DOHH2 (cell line): ENCODE measurements at regions not wholly inside any gene's neighbourhood (a gene's known extent, or its start where the extent isn't known, plus 50 kb on each side); places are given as distances from the start of the nearest gene placed in this dataset.

Source experiments
- H3F3A ChIP-seq: fragments of 200-600 bp; sonication (generic), shearing (Covaris generic); 2 replicates; pipeline ENCODE4 v1.6.0; 2016; ENCODE audit warnings: antibody characterized with exemption, mild to moderate bottlenecking; ENCODE audit not compliant: control insufficient read depth, insufficient read depth
- H3K27ac ChIP-seq: fragments of 200-600 bp; sonication (generic); 2 replicates; pipeline ENCODE4 v1.5.1; 2014; ENCODE audit warnings: low read depth, mild to moderate bottlenecking, low read length, moderate library complexity
- H3K27me3 ChIP-seq: fragments of 200-600 bp; sonication (generic); 2 replicates; pipeline ENCODE4 v1.6.1; 2014; ENCODE audit warnings: mild to moderate bottlenecking, low read length, mixed read lengths; ENCODE audit not compliant: control insufficient read depth
- H3K36me3 ChIP-seq: fragments of 200-600 bp; sonication (generic); 2 replicates; pipeline ENCODE4 v1.6.1; 2014; ENCODE audit warnings: mild to moderate bottlenecking, low read length, moderate library complexity, mixed read lengths; ENCODE audit not compliant: control insufficient read depth
- H3K4me1 ChIP-seq: fragments of 200-600 bp; sonication (generic); 2 replicates; pipeline ENCODE4 v1.6.1; 2014; ENCODE audit warnings: mild to moderate bottlenecking, low read length, mixed read lengths; ENCODE audit not compliant: control insufficient read depth
- H3K4me2 ChIP-seq: fragments of 200-600 bp; sonication (generic); 2 replicates; pipeline ENCODE4 v1.6.0; 2014; ENCODE audit warnings: mild to moderate bottlenecking, low read length, moderate library complexity
- H3K4me3 ChIP-seq: fragments of 200-600 bp; sonication (generic); 2 replicates; pipeline ENCODE4 v1.5.1; 2014; ENCODE audit warnings: mild to moderate bottlenecking, low read length, mixed read lengths
- H3K79me2 ChIP-seq: fragments of 200-600 bp; sonication (generic); 2 replicates; pipeline ENCODE4 v1.6.1; 2014; ENCODE audit warnings: mild to moderate bottlenecking, low read length, mixed read lengths; ENCODE audit not compliant: control insufficient read depth
- H3K9me2 ChIP-seq: fragments of 200-600 bp; sonication (generic); replicated peaks from 2 replicates; pipeline ENCODE4 v1.6.1; 2014; ENCODE audit warnings: mild to moderate bottlenecking, low read length, mixed read lengths; ENCODE audit not compliant: control insufficient read depth
- H3K9me3 ChIP-seq: fragments of 200-600 bp; sonication (generic); 2 replicates; pipeline ENCODE4 v1.6.1; 2014; ENCODE audit warnings: antibody characterized with exemption, low read length, mixed read lengths; ENCODE audit not compliant: control insufficient read depth, insufficient read depth
- H4K20me1 ChIP-seq: fragments of 200-600 bp; sonication (generic); 2 replicates; pipeline ENCODE4 v1.6.0; 2014; ENCODE audit warnings: low read depth, mild to moderate bottlenecking, antibody characterized with exemption, low read length, moderate library complexity; ENCODE audit not compliant: control insufficient read depth, insufficient read depth
- EZH2phosphoT487 ChIP-seq: fragments of 200-600 bp; sonication (generic); IDR thresholded peaks from 2 replicates; pipeline ENCODE4 v1.6.1; 2017; ENCODE audit warnings: borderline replicate concordance, mild to moderate bottlenecking, antibody characterized with exemption, low read length, moderate library complexity, mixed read lengths
- TF ChIP-seq, protein P1 (sequence below): fragments of 200-600 bp; sonication (generic); IDR thresholded peaks from one replicate; pipeline ENCODE4 v1.5.1; 2014; ENCODE audit warnings: antibody characterized with exemption, mild to moderate bottlenecking, low read depth, low read length; ENCODE audit not compliant: poor library complexity, severe bottlenecking

DNA sequence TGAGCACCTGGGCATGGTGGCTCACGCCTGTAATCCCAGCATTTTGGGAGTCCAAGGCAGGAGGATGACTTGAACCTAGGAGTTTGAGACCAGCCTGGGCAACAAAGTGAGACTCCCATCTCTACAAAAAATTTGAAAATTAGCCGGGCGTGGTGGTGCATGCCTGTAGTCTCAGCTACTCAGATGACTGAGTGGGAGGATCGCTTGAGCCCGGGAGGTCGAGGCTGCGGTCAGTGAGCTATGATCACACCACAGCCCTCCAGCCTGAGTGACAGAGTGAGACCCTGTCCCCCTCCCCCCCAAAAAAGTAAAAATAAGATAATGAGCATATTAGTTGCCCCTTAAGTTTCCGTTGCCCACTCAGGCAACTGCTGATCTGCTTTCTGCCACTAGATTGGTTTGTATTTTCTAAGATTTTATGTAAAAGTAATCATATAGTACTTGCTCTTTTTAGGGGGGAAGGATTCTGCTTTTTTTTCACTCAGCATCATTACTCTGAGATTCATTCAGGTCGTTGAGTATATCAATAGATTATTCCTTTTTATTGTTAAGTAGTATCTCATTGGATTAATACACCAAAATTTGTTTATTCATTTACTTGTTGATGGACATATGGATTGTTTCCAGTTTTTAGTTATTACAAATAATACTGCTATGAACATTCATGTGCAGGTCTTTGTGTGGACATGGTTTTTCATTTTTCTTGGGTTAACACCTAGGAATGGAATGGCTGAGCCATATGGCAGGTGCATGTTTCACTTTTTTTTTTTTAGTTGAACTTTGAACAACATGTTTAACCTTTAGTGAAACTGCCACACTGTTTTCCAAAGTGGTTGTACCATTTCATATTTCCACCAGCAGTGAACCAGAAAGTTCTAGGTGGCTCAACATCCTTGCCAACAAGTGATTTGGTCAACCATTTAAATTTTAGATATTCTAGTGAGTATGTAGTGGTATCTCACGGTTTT lies 75.0 kb upstream of the SPRED2 start:
- H3K4me2 ChIP-seq = no peak overlapping the region
- H3K9me2 ChIP-seq = no peaks in the 10 kb centered on the region
- H3K27ac ChIP-seq = no peak overlapping the region
- peaks cover 4% of the 10 kb centered on the region; the same call in 1 of the 2 replicates for H3K27me3 ChIP-seq
- H3K4me3 ChIP-seq = no peak overlapping the region
- H3K9me3 ChIP-seq = no peaks in the 10 kb centered on the region
- no peaks in the 10 kb centered on the region for H4K20me1 ChIP-seq
- H3K36me3 ChIP-seq = no peaks in the 10 kb centered on the region
- TF ChIP-seq, protein P1, sequence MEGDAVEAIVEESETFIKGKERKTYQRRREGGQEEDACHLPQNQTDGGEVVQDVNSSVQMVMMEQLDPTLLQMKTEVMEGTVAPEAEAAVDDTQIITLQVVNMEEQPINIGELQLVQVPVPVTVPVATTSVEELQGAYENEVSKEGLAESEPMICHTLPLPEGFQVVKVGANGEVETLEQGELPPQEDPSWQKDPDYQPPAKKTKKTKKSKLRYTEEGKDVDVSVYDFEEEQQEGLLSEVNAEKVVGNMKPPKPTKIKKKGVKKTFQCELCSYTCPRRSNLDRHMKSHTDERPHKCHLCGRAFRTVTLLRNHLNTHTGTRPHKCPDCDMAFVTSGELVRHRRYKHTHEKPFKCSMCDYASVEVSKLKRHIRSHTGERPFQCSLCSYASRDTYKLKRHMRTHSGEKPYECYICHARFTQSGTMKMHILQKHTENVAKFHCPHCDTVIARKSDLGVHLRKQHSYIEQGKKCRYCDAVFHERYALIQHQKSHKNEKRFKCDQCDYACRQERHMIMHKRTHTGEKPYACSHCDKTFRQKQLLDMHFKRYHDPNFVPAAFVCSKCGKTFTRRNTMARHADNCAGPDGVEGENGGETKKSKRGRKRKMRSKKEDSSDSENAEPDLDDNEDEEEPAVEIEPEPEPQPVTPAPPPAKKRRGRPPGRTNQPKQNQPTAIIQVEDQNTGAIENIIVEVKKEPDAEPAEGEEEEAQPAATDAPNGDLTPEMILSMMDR = no peak
- no peak for TF ChIP-seq EZH2phosphoT487
- H3F3A ChIP-seq = no peaks in the 10 kb centered on the region
- H3K79me2 ChIP-seq = no peaks in the 10 kb centered on the region
- H3K4me1 ChIP-seq = no peaks in the 10 kb centered on the region

DNA sequence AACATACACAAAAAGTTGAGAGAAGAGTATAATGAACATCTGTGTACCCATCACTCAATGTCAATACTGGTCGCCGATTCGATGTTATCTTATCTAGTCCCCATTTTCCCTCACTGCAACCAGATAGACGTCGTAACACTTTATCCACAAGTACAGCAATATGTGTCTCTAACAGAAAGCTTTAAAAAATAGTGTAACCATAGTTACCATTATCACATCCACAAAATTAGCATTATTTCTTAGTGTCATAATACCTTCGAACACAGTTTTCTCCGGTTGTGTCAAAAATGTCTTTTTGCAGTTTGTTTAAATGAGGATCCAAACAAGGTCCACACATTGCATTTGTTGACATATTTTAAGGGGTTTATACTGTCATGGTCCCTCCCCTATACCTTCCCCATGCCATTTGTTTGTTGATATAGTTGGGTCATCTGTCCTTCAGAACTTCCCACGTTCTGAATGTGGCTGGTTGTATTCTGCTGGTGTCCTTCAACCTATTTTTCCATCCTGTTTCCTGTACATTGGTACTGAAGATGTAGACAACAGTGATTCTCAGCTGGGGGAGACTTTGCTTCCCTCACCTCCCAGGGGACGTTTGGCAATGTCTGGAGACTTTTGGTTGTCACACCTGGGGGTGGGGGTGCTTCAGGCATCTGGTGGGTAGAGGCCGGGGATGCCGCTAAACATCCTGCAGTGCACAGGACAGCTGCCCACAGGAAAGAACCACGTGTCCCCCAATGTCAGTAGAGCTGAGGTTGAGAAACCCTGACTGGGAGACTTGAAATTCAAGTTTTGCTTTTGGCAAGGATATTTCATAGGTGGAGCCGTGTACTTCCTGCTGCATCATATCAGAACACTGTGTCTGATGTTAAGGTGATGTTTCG lies 72.7 kb upstream of the SPRED2 start:
- peaks cover 12% of the 10 kb centered on the region for H3K27me3 ChIP-seq
- H3K4me3 ChIP-seq = no peak overlapping the region
- H3F3A ChIP-seq = no peaks in the 10 kb centered on the region
- H3K4me1 ChIP-seq = peaks cover 4% of the 10 kb centered on the region; the same call in 1 of the 2 replicates
- TF ChIP-seq EZH2phosphoT487 = no peak
- TF ChIP-seq, protein P1 = no peak
- H3K36me3 ChIP-seq = no peaks in the 10 kb centered on the region
- no peak overlapping the region for H3K27ac ChIP-seq
- no peaks in the 10 kb centered on the region for H3K9me2 ChIP-seq
- no peaks in the 10 kb centered on the region for H3K79me2 ChIP-seq
- no peaks in the 10 kb centered on the region for H4K20me1 ChIP-seq
- no peaks in the 10 kb centered on the region for H3K9me3 ChIP-seq
- no peak overlapping the region for H3K4me2 ChIP-seq

DNA sequence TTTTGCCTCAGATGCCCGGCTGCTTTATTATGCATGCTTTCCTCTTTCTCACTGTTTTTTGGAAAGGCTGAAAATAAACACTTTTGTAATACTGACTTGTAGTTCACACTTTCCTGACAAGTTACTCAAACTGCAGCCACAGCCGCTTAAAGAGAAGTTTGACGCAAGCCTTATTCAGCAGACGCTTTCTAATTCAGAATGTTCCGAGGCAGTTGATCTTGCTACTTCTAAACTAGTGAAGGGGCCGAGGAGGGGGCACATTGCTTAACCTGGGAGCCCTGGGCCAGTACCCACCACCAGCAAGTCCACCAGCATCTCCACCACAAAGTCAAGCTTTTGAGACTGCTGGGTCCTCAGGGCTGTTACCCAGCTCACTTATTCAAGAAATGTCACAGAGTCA lies 71.8 kb upstream of the SPRED2 start:
- H3F3A ChIP-seq = no peaks in the 10 kb centered on the region
- TF ChIP-seq, protein P1 = no peak
- no peak for TF ChIP-seq EZH2phosphoT487
- peaks cover 12% of the 10 kb centered on the region for H3K27me3 ChIP-seq
- H3K27ac ChIP-seq = no peak overlapping the region
- H3K9me3 ChIP-seq = no peaks in the 10 kb centered on the region
- H3K4me1 ChIP-seq = peaks cover 4% of the 10 kb centered on the region; the same call in 1 of the 2 replicates
- H3K9me2 ChIP-seq = no peaks in the 10 kb centered on the region
- no peaks in the 10 kb centered on the region for H3K79me2 ChIP-seq
- no peaks in the 10 kb centered on the region for H3K36me3 ChIP-seq
- no peak overlapping the region for H3K4me2 ChIP-seq
- H4K20me1 ChIP-seq = no peaks in the 10 kb centered on the region
- H3K4me3 ChIP-seq = no peak overlapping the region
